CD4-positive, alpha-beta T cell treated with Interleukin-15 for 1 hour (primary cell): ENCODE measurements at regions not wholly inside any gene's neighbourhood (a gene's known extent, or its start where the extent isn't known, plus 50 kb on each side); places are given as distances from the start of the nearest gene placed in this dataset.

Source experiments
- DNase-seq: peaks from one replicate; pipeline ENCODE4 v3.0.0-alpha.2; 2020

- no peak for DNase-seq
Measured at GRCh38 chr13:31048521-31048920, 113.2 kb downstream of the HSPH1 start.

- no peak for DNase-seq
Measured at GRCh38 chr13:31046711-31047279, 114.3 kb downstream of the TEX26 start.

GRCh38 chr13:31045286-31046081 is 113.0 kb downstream of the TEX26 start:
- DNase-seq = peak; percentile 64

- peak; percentile 73 for DNase-seq
Measured at GRCh38 chr13:31044364-31045285, 112.2 kb downstream of the TEX26 start.

GRCh38 chr13:31043957-31044356 is 111.5 kb downstream of the TEX26 start:
- DNase-seq = no peak

GRCh38 chr13:31042481-31043165 is 110.2 kb downstream of the TEX26 start:
- DNase-seq = no peak

- no peak for DNase-seq
Measured at GRCh38 chr13:31042049-31042448, 109.6 kb downstream of the TEX26 start.

- DNase-seq = no peak
Measured at GRCh38 chr13:31038834-31039552, 106.5 kb downstream of the TEX26 start.

GRCh38 chr13:31037874-31038500 is 105.5 kb downstream of the TEX26 start:
- DNase-seq = no peak

- no peak for DNase-seq
Measured at GRCh38 chr13:31036731-31037695, 104.6 kb downstream of the TEX26 start.

- no peak for DNase-seq
Measured at GRCh38 chr13:31035185-31035965, 102.9 kb downstream of the TEX26 start.

GRCh38 chr13:31032528-31033113 is 100.2 kb downstream of the TEX26 start:
- DNase-seq = no peak

- DNase-seq = no peak
Measured at GRCh38 chr13:31031482-31031881, 99.0 kb downstream of the TEX26 start.

- DNase-seq = no peak
Measured at GRCh38 chr13:31029102-31029501, 96.6 kb downstream of the TEX26 start.

- no peak for DNase-seq
Measured at GRCh38 chr13:31027136-31027535, 94.7 kb downstream of the TEX26 start.
